HG02798 (cell line): ENCODE measurements at regions not wholly inside any gene's neighbourhood (a gene's known extent, or its start where the extent isn't known, plus 50 kb on each side); places are given as distances from the start of the nearest gene placed in this dataset.

Experiments
- ATAC-seq: cut with Tn5 transposase; IDR thresholded peaks from one replicate; pipeline ENCODE4 v1.9.1; 2021; ENCODE audit warnings: mild to moderate bottlenecking; ENCODE audit not compliant: unreplicated experiment, poor library complexity

GRCh38 chr2:71940695-71941094, 207.0 kb downstream of the CYP26B1 start:
- ATAC-seq: no peak

GRCh38 chr2:71939588-71940535, 207.8 kb downstream of the CYP26B1 start:
- no peak for ATAC-seq

DNA sequence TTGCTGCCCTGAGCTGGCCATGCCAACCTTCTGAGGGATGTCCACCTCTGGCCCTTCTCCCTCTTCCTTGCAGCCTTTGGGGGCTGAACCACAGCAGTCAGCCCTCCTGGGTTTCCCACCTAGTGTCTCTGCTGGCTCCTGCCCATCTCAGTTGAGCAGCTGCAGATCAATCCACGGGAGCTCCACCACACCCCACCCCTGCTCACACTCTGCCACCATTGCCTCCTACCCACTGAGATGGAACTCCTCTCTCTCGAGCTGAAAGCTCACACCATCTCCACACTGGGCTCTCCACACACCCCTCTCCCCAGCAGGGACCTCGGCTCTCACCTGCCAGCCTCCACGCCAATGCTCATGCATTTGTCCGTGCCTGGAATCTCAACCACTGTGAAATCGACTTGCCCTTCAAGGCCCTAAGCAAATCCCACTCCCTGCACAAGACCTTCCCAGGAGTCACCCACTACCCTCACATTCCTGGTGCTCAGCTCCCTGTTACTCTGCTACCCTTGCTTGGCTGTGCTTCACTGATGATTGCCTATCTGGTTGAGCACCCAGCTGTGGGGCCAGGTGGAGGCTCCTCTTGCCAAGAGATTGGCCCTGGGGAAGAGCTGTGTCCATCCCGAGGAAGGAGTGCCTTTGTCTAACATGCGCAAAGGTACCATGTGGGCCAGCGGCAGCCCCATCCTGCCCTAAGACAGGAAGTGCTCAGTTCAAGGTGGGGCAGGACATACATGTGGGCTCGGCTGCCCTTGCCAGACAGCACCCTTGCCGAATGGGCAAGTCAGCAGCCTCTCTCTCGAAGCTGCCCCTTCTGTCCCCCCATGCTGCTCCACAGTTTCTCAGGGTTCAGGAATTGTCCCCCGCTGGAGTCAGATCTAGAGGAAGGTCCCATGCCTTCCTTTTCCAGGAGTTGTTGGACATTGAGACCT, 208.7 kb downstream of the CYP26B1 start:
- no peak for ATAC-seq

DNA sequence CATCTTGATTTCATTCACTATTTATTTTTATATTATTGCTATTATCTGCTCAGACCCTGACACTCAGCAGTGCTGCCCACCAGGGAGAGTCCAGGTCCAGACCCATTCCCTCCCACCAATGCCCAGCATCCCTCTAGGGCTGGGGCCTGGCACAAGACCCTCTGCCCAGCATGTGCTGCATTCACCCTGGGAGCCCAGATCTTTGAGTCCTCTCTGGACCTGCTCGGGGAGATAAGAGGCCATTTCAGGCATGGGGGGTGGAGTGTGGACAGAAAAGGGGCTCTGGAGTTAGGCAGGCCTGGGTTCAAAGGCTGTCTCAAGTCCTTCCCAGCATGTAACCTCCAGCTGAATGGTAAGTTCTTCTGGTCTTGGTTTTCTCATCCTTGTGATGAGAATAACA, 209.6 kb downstream of the CYP26B1 start:
- ATAC-seq: no peak

DNA sequence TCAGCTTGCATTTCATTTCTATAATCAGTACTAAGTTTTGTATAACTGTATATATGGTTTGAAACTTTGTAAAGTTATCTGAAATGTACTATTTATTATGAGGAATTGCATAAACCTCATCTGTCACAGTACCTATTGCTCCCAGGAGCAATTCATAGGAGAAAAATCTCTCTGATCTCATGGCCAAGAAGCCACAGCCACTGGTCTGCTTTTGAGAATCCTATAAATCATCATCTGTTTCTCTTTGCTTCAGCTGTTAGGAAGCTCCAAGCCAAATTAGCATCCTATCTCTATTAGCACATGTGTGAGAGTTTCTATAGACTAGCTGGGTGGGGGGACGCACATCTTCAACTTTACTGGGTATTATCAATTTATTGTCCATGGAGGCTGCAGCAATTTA, 210.3 kb downstream of the CYP26B1 start:
- no peak for ATAC-seq

DNA sequence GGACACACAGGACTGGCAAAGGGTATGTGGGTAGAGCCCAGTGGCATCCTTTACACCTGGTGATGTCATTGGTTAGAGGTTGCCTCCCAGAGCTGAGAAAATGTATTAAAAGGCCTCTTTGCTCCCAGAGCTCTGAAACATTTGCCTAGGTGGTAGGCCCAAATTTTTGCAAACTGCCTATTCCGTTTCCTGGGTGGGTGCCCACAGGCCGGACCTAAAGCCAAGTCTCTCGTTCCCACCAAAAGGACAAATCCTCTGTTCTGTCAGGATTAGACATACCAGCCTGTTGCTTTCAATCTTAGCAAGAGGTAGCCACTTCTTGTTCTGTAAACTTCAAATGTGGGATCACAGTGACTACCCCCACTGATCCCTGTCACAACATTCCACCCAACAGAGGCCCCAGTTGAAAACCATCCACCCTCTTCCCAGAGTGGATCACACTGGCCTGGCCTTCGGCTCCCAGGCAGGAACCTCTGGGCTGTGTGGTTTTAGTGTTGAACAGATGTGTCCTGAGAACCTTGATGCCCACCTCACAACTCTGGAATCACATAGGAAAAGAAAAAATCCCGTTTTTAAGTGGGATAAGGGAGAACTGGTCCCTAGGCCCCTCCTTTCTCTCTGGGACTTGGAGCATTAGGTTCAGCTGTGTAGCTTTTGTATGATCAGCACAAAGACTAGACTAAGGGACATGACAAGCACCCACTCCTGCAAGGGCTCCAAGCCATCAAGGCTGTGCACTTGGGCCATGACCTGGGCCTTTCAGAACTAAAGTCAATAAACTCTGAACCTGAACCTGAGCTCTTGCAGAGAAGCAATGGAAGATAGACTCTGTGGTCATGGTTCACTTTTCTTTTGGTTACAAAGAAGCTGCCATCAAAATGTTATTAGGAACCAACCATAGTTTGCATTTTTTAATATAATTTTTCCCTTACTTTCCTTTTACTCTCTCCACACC, 211.3 kb downstream of the CYP26B1 start:
- ATAC-seq: no peak

GRCh38 chr2:71935262-71935848, 212.3 kb downstream of the CYP26B1 start:
- no peak for ATAC-seq

- ATAC-seq: no peak
Observed at GRCh38 chr2:71934595-71935261, 212.9 kb downstream of the CYP26B1 start.

DNA sequence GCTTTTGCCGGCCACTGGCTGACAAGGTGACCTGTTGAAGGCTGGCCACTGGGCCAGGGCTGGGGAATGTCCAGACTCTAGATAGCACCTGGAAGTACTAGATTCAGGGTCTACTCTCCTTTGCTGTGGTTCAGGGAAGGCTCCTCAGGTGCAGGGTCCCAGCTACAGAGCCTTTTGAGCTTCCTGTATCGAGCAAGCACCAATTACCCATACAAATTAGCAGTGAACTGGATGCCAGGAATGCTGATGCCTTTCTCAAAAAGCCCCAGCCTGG, 213.4 kb downstream of the CYP26B1 start:
- ATAC-seq: no peak

- ATAC-seq: no peak
Observed at GRCh38 chr2:71933467-71934319, 214.0 kb downstream of the CYP26B1 start.

- ATAC-seq: no peak
Observed at GRCh38 chr2:71932780-71933466, 214.7 kb downstream of the CYP26B1 start.

- no peak for ATAC-seq
Observed at GRCh38 chr2:71932037-71932779, 215.5 kb downstream of the CYP26B1 start.

DNA sequence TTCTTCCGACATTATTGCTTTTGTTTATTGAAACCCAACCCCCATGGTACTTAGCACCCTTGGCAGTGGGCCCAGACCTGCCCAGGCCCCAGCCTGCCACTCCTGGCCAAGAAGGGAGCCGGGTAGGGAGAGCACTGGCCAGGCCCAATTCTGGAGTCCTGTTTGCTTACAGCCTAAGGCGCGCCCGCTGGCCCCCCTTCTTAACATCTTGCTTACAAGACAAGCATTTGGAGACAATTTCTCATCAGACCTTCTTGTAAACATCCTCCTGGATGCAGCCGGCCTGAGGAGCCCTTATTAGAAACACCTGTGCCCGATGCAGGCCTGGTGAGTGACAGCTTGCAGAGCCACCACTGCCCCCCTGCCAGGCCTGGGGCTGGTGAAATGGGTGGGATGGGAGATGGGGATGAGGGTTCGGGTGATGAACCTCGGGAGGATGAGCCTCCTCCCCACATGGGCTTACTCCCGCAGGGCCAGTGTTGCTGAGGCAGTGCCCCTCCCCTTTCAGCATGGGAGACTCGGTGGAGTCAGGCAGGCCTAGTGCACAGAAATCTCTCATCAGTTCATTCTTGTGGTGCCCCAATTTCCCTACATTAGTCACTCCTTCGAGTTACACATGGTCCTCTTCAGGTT, 217.5 kb downstream of the CYP26B1 start:
- no peak for ATAC-seq

DNA sequence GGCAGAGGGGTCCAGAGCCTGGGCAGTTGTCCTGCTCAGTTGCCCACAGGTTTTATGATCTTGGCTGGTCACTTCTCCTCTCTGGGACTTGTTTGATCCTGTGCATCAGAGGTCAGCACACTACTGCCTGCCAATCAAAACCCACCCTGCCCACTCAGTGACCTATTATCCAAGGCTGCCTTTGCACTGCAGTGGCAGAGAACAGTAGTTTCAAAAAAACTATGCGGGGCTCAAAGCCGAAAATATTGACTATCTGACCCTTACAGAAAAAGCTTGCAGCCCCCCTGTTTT, 218.2 kb downstream of the CYP26B1 start:
- no peak for ATAC-seq

DNA sequence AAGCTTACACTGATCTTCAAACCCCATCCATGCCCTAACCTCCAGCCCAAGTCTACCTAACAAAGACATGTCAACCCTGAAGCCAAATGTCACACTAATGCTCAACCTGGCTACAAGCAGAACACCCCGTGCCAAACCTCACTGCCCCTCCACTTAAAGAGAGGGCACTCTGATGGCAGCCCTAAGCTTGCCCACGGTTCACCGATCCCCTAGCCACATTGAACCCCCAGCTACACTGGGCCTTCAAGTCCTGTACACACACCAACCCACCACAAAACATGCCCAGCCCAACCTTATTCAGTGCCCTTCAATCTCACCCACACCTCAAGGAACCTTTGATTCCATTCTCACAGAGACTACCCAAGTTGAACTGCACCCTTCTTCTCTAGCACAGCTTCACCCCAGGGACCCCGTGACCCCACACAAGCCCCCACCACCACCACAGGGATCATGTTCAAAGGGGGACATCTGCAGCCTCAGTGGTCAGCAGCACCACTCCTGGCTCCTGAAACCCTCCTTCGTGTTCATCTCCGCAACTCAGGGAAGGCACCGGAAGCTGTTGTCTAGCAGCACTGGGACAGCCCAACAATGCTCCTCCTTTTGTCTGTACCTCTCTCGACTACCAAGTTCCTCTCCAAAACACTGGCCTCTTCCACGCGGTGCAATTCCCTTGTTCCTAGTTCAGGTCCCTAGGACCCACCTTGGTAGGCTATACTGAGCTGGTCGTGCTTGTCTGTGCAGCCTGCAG, 218.8 kb downstream of the CYP26B1 start:
- ATAC-seq: no peak
